H9 (cell line): ENCODE measurements at regions not wholly inside any gene's neighbourhood (a gene's known extent, or its start where the extent isn't known, plus 50 kb on each side); places are given as distances from the start of the nearest gene placed in this dataset.

Source experiments
- DNase-seq: peaks from one replicate; pipeline ENCODE4 v3.0.0-alpha.2; 2017
- H2AFZ ChIP-seq: one replicate; pipeline ENCODE4 v1.6.1; 2013; ENCODE audit warnings: mild to moderate bottlenecking, low read length, control low read depth, moderate library complexity
- H2AK5ac ChIP-seq: 2 replicates; pipeline ENCODE4 v1.6.1; 2013; ENCODE audit warnings: low read length, control low read depth, mixed read lengths; ENCODE audit not compliant: insufficient read length
- H2BK120ac ChIP-seq: one replicate; pipeline ENCODE4 v1.6.1; 2013; ENCODE audit warnings: low read depth, mild to moderate bottlenecking, low read length, control low read depth, inconsistent platforms; ENCODE audit not compliant: poor library complexity, severe bottlenecking
- H2BK12ac ChIP-seq: 2 replicates; pipeline ENCODE4 v1.6.1; 2013; ENCODE audit warnings: low read length, control low read depth, mixed read lengths, low read depth; ENCODE audit not compliant: insufficient read length
- H2BK15ac ChIP-seq: 2 replicates; pipeline ENCODE4 v1.6.1; 2013; ENCODE audit warnings: low read depth, low read length, control low read depth
- H2BK20ac ChIP-seq: one replicate; pipeline ENCODE4 v1.6.1; 2013; ENCODE audit warnings: low read depth, mild to moderate bottlenecking, low read length, control low read depth, inconsistent platforms; ENCODE audit not compliant: poor library complexity, severe bottlenecking
- H2BK5ac ChIP-seq: 2 replicates; pipeline ENCODE4 v1.6.1; 2013; ENCODE audit warnings: low read length, control low read depth, mixed read lengths; ENCODE audit not compliant: insufficient read length
- H3K14ac ChIP-seq: 2 replicates; pipeline ENCODE4 v1.6.1; 2013; ENCODE audit warnings: low read length, control low read depth; ENCODE audit not compliant: insufficient read depth
- H3K18ac ChIP-seq: 2 replicates; pipeline ENCODE4 v1.6.1; 2013; ENCODE audit warnings: low read depth, mild to moderate bottlenecking, mixed read lengths, low read length, control low read depth; ENCODE audit not compliant: insufficient read length
- H3K23ac ChIP-seq: 2 replicates; pipeline ENCODE4 v1.6.1; 2013; ENCODE audit warnings: low read length, control low read depth, mixed read lengths, low read depth; ENCODE audit not compliant: insufficient read length
- H3K23me2 ChIP-seq: 2 replicates; pipeline ENCODE4 v1.6.1; 2013; ENCODE audit warnings: low read depth, mild to moderate bottlenecking, mixed read lengths, low read length, control low read depth; ENCODE audit not compliant: insufficient read length, poor library complexity, severe bottlenecking
- H3K27ac ChIP-seq: 2 replicates; pipeline ENCODE4 v1.5.1; 2013; ENCODE audit warnings: low read length, control low read depth, mixed read lengths, low read depth; ENCODE audit not compliant: insufficient read length
- H3K27me3 ChIP-seq: 2 replicates; pipeline ENCODE4 v1.6.1; 2013; ENCODE audit warnings: low read length, control low read depth, inconsistent platforms; ENCODE audit not compliant: insufficient read depth
- H3K4ac ChIP-seq: 2 replicates; pipeline ENCODE4 v1.6.1; 2013; ENCODE audit warnings: low read depth, mild to moderate bottlenecking, control low read depth, inconsistent platforms, low read length, moderate library complexity
- H3K4me1 ChIP-seq: 2 replicates; pipeline ENCODE4 v1.6.1; 2013; ENCODE audit warnings: low read length, control low read depth, inconsistent platforms; ENCODE audit not compliant: insufficient read depth
- H3K4me2 ChIP-seq: 2 replicates; pipeline ENCODE4 v1.6.1; 2013; ENCODE audit warnings: low read length, control low read depth, mixed read lengths; ENCODE audit not compliant: insufficient read length, insufficient read depth
- H3K56ac ChIP-seq: 2 replicates; pipeline ENCODE4 v1.6.1; 2013; ENCODE audit warnings: low read depth, mild to moderate bottlenecking, mixed read lengths, low read length, control low read depth; ENCODE audit not compliant: insufficient read length
- H3K79me1 ChIP-seq: 2 replicates; pipeline ENCODE4 v1.6.1; 2013; ENCODE audit warnings: low read depth, mild to moderate bottlenecking, moderate library complexity, low read length, control low read depth, inconsistent platforms; ENCODE audit not compliant: insufficient read depth, poor library complexity, severe bottlenecking
- H3K79me2 ChIP-seq: 2 replicates; pipeline ENCODE4 v1.6.1; 2013; ENCODE audit warnings: low read length, control low read depth, inconsistent platforms; ENCODE audit not compliant: insufficient read depth
- H3K9ac ChIP-seq: 2 replicates; pipeline ENCODE4 v1.6.1; 2013; ENCODE audit warnings: low read length, control low read depth, mixed read lengths; ENCODE audit not compliant: insufficient read length; ENCODE audit errors: extremely low read depth
- H3K9me3 ChIP-seq: one replicate; pipeline ENCODE4 v1.6.1; 2013; ENCODE audit warnings: low read depth, low read length, inconsistent platforms; ENCODE audit not compliant: control insufficient read depth
- H3T11ph ChIP-seq: one replicate; pipeline ENCODE4 v1.6.1; 2013; ENCODE audit warnings: mild to moderate bottlenecking, low read length, control low read depth, inconsistent platforms
- H4K20me1 ChIP-seq: one replicate; pipeline ENCODE4 v1.6.1; 2013; ENCODE audit not compliant: control insufficient read depth, insufficient read length, insufficient read depth
- H4K5ac ChIP-seq: 2 replicates; pipeline ENCODE4 v1.6.1; 2013; ENCODE audit warnings: low read depth, mild to moderate bottlenecking, mixed read lengths, low read length, control low read depth; ENCODE audit not compliant: insufficient read length
- H4K8ac ChIP-seq: replicated peaks from 2 replicates; pipeline ENCODE4 v1.6.1; 2013; ENCODE audit warnings: low read length, control low read depth, mixed read lengths, low read depth; ENCODE audit not compliant: insufficient read length
- H4K91ac ChIP-seq: 2 replicates; pipeline ENCODE4 v1.6.1; 2013; ENCODE audit warnings: low read depth, mild to moderate bottlenecking, moderate library complexity, mixed read lengths, low read length, control low read depth; ENCODE audit not compliant: insufficient read length
- H3K27ac Mint-ChIP-seq, 3 experiments: 2 replicates in 2 of 3; 3 replicates in 1 of 3; pipeline ENCODE4 v1.8.0; 2020 to 2021; ENCODE audit warnings: mixed read lengths in 3 of 3, mild to moderate bottlenecking in 1 of 3, moderate library complexity in 1 of 3
- H3K27me3 Mint-ChIP-seq: 2 replicates; pipeline ENCODE4 v1.8.0; 2021; ENCODE audit warnings: low read depth, mild to moderate bottlenecking, moderate library complexity, mixed read lengths
- H3K36me3 Mint-ChIP-seq, 3 experiments: 2 replicates in 2 of 3; 3 replicates in 1 of 3; pipeline ENCODE4 v1.8.0; 2020 to 2021; ENCODE audit warnings: low read depth in 3 of 3, mixed read lengths in 3 of 3; ENCODE audit not compliant: insufficient read depth in 1 of 3
- H3K4me1 Mint-ChIP-seq, 2 experiments: 2 replicates each; pipeline ENCODE4 v1.8.0; 2020; ENCODE audit warnings: mixed read lengths in 2 of 2
- H3K4me3 Mint-ChIP-seq, 2 experiments: 2 replicates in 1 of 2; 3 replicates in 1 of 2; pipeline ENCODE4 v1.8.0; 2020 to 2021; ENCODE audit warnings: mild to moderate bottlenecking in 2 of 2, mixed read lengths in 2 of 2, moderate library complexity in 1 of 2
- H3K9me3 Mint-ChIP-seq, 2 experiments: 2 replicates in 1 of 2; 3 replicates in 1 of 2; pipeline ENCODE4 v1.8.0; 2020; ENCODE audit warnings: mild to moderate bottlenecking in 2 of 2, mixed read lengths in 2 of 2, moderate library complexity in 1 of 2
- WGBS: extraction: QIAGEN DNeasy Blood & Tissue Kit; methylation state at CpG from one replicate; pipeline ENCODE4 v1.1.7; 2013; ENCODE audit warnings: missing lambda C conversion rate, low lambda C conversion rate, mixed read lengths; ENCODE audit not compliant: insufficient read length; ENCODE audit errors: extremely low coverage; 5-methylcytosine and 5-hydroxymethylcytosine counted together
- TF ChIP-seq, protein P1 (sequence below): fragments of 200-600 bp; sonication (generic); conservative IDR thresholded peaks from 3 replicates; pipeline ENCODE4 v1.8.0; 2021; ENCODE audit warnings: antibody characterized with exemption, mild to moderate bottlenecking

GRCh38 chr1:2856676-2857375, 55.3 kb upstream of the TTC34 start:
- Histone ChIP-seq H4K5ac (no peak overlapping the region), H3K79me1 (no peaks in the 10 kb centered on the region), H4K20me1 (no peaks in the 10 kb centered on the region), H3K79me2 (no peaks in the 10 kb centered on the region), H3K9me3 (peaks cover 96% of the 10 kb centered on the region), H2AK5ac (no peak overlapping the region), H2BK15ac (no peak overlapping the region), H4K91ac (no peak overlapping the region), H3K27me3 (no peaks in the 10 kb centered on the region), H3K56ac (no peak overlapping the region), H3K14ac (no peak overlapping the region), H3K4me1 (no peaks in the 10 kb centered on the region), H3K9ac (no peak overlapping the region), H2BK120ac (no peak overlapping the region), H4K8ac (no peak overlapping the region), H3T11ph (no peak overlapping the region), H3K4ac (no peak overlapping the region), H2AFZ (no peak overlapping the region), H3K27ac (no peak overlapping the region), H3K23ac (no peak overlapping the region), H3K18ac (no peak overlapping the region), H2BK5ac (no peak overlapping the region), H2BK20ac (no peak overlapping the region), H3K23me2 (no peaks in the 10 kb centered on the region), H2BK12ac (no peak overlapping the region), H3K4me2 (no peak overlapping the region)
- Mint-ChIP-seq H3K27me3 (peaks cover 6% of the 10 kb centered on the region), H3K9me3 (peaks cover 14 to 81% of the 10 kb centered on the region in 2 experiments), H3K27ac (no peak overlapping the region), H3K4me1 (no peaks in the 10 kb centered on the region), H3K4me3 (no peak overlapping the region; a peak in 1 of 5 replicates), H3K36me3 (peaks cover 3 to 21% (median 12%) of the 10 kb centered on the region in 3 experiments; a peak in 6 of 7 replicates)
- TF ChIP-seq, protein P1, sequence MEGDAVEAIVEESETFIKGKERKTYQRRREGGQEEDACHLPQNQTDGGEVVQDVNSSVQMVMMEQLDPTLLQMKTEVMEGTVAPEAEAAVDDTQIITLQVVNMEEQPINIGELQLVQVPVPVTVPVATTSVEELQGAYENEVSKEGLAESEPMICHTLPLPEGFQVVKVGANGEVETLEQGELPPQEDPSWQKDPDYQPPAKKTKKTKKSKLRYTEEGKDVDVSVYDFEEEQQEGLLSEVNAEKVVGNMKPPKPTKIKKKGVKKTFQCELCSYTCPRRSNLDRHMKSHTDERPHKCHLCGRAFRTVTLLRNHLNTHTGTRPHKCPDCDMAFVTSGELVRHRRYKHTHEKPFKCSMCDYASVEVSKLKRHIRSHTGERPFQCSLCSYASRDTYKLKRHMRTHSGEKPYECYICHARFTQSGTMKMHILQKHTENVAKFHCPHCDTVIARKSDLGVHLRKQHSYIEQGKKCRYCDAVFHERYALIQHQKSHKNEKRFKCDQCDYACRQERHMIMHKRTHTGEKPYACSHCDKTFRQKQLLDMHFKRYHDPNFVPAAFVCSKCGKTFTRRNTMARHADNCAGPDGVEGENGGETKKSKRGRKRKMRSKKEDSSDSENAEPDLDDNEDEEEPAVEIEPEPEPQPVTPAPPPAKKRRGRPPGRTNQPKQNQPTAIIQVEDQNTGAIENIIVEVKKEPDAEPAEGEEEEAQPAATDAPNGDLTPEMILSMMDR: no peak
- no CpG with 5 or more reads among the region's 23 CpGs for WGBS
- no peak for DNase-seq
